Lower lobe of right lung (tissue), 2 donors: ENCODE measurements at regions not wholly inside any gene's neighbourhood (a gene's known extent, or its start where the extent isn't known, plus 50 kb on each side); places are given as distances from the start of the nearest gene placed in this dataset.
"Not testable (repeated sequence)": the region's sequence is repeated elsewhere in the genome, so short reads cannot be mapped to it uniquely, and the experiment has no call there.

Experiments
- ATAC-seq, 2 donors: fragments of 200-7000 bp; cut with Tn5 transposase; one replicate each; pipeline ENCODE4 v1.9.1; 2020 to 2022; ENCODE audit warnings: mild to moderate bottlenecking in 2 of 2, moderate library complexity in 2 of 2
- DNase-seq: peaks from one replicate; pipeline ENCODE4 v3.0.0-alpha.2; 2020
- H3K27ac ChIP-seq: fragments of 200-600 bp; one replicate; pipeline ENCODE4 v1.8.0; 2022
- H3K27me3 ChIP-seq: fragments of 200-600 bp; one replicate; pipeline ENCODE4 v1.8.0; 2022; ENCODE audit warnings: low read depth
- H3K36me3 ChIP-seq: fragments of 200-600 bp; one replicate; pipeline ENCODE4 v1.8.0; 2022; ENCODE audit warnings: mild to moderate bottlenecking
- H3K4me1 ChIP-seq: fragments of 200-600 bp; one replicate; pipeline ENCODE4 v1.8.0; 2022
- H3K4me3 ChIP-seq: fragments of 200-600 bp; one replicate; pipeline ENCODE4 v1.8.0; 2022; ENCODE audit warnings: mild to moderate bottlenecking
- H3K9me3 ChIP-seq: fragments of 200-600 bp; one replicate; pipeline ENCODE4 v1.8.0; 2022
- CTCF ChIP-seq: fragments of 200-600 bp; IDR thresholded peaks from one replicate; pipeline ENCODE4 v1.8.0; 2022; ENCODE audit warnings: antibody characterized with exemption, mild to moderate bottlenecking
- intact Hi-C: fragments of 100-400 bp; cut with DNase I; formaldehyde crosslinking; loops from one replicate; pipeline ENCODE4 v1.11.0; 2022
- donor health status: DM: no; HTN: yes; CAD: no; lungs with severe emphysema.

GRCh38 chr3:180417241-180417640 lies 184.7 kb upstream of the TTC14 start:
- intact Hi-C loops: no loop called here
- no peaks in the 10 kb centered on the region for H3K27me3 ChIP-seq
- TF ChIP-seq CTCF: no peak
- no peaks in the 10 kb centered on the region for H3K4me1 ChIP-seq
- no peak overlapping the region for H3K4me3 ChIP-seq
- ATAC-seq: no peak
- H3K9me3 ChIP-seq: no peaks in the 10 kb centered on the region
- no peak overlapping the region for H3K27ac ChIP-seq
- DNase-seq: no peak
- no peaks in the 10 kb centered on the region for H3K36me3 ChIP-seq

DNA sequence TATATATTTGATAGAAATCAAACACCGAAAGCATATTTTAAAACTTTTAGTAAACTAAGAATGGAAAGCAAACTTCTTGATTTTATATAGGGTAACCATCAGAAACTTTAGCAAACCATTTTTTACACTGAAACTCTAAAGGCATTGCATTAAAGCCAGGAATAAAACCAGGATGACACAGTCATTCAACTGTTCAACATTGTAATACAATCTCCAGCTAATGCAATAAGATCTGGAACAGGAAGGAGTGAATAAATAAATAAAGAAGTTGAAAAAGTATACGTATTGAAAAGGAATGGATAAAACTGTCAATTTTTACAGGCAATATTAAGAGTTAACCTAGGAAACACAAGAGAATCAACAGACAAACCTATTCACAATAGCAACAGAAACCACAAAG lies 181.9 kb upstream of the TTC14 start:
- H3K27me3 ChIP-seq: no peaks in the 10 kb centered on the region
- H3K9me3 ChIP-seq: no peaks in the 10 kb centered on the region
- intact Hi-C loops: no loop called here
- no peaks in the 10 kb centered on the region for H3K4me1 ChIP-seq
- H3K4me3 ChIP-seq: no peak overlapping the region
- DNase-seq (no peak), ATAC-seq (no peak)
- TF ChIP-seq CTCF: no peak
- no peaks in the 10 kb centered on the region for H3K36me3 ChIP-seq
- H3K27ac ChIP-seq: no peak overlapping the region

GRCh38 chr3:180420804-180421203 lies 181.2 kb upstream of the TTC14 start:
- Histone ChIP-seq H3K36me3 (no peaks in the 10 kb centered on the region), H3K4me1 (no peaks in the 10 kb centered on the region), H3K27me3 (no peaks in the 10 kb centered on the region), H3K9me3 (no peaks in the 10 kb centered on the region), H3K4me3 (no peak overlapping the region), H3K27ac (no peak overlapping the region)
- DNase-seq: no peak
- TF ChIP-seq CTCF: no peak
- intact Hi-C loops: no loop called here
- ATAC-seq: no peak

DNA sequence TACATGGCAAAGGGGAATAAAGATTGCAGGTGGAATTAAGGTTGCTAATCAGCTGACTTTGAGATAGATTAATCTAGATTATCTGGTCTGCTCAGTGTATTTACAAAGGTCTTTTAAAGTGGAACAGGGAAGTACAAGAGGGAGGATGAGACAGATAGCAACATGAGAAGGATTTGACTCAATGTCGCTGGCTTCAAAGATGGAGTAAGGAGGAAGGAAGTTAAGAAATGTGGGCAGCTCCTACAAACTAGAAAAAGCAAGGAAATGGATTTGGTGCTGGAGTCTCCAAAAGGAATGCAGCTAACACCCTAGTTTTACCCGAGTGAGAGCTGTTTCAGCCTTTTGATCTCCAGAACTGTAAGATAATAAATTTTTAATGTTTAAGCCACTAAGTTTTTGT lies 180.7 kb upstream of the TTC14 start:
- Histone ChIP-seq H3K4me3 (no peak overlapping the region), H3K4me1 (no peaks in the 10 kb centered on the region), H3K36me3 (no peaks in the 10 kb centered on the region), H3K27ac (no peak overlapping the region), H3K9me3 (no peaks in the 10 kb centered on the region), H3K27me3 (no peaks in the 10 kb centered on the region)
- intact Hi-C loops: no loop called here
- TF ChIP-seq CTCF: no peak
- DNase-seq (no peak), ATAC-seq (no peak)

GRCh38 chr3:180421721-180422120 lies 180.2 kb upstream of the TTC14 start:
- ATAC-seq (no peak), DNase-seq (no peak)
- H3K4me1 ChIP-seq: no peaks in the 10 kb centered on the region
- no peaks in the 10 kb centered on the region for H3K27me3 ChIP-seq
- no peaks in the 10 kb centered on the region for H3K36me3 ChIP-seq
- H3K9me3 ChIP-seq: no peaks in the 10 kb centered on the region
- H3K27ac ChIP-seq: no peak overlapping the region
- H3K4me3 ChIP-seq: no peak overlapping the region
- intact Hi-C loops: no loop called here
- TF ChIP-seq CTCF: no peak

DNA sequence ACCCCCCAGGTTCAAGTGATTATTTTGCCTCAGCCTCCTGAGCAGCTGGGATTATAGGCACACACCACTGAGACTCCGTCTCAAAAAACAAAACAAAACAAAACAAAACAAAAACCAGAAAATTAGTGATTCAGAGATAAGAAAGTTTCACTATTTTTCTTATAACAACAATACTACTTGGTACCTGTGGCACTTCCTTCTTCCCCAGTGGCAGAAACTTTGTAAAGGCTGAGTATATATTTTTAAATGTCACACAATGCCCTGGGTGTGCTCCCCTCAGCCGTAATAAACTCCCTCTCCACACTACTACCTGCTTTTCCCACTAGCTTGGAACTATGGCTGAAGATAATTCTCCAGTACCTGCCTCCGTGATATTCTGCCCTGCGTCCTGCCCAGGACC lies 177.7 kb upstream of the TTC14 start:
- H3K27ac ChIP-seq, H3K36me3 ChIP-seq, DNase-seq, ATAC-seq, H3K9me3 ChIP-seq, H3K4me3 ChIP-seq, intact Hi-C loops, H3K4me1 ChIP-seq, H3K27me3 ChIP-seq: not testable (repeated sequence)
